ENCODE measurements at regions not wholly inside any gene's neighbourhood (a gene's known extent, or its start where the extent isn't known, plus 50 kb on each side); places are given as distances from the start of the nearest gene placed in this dataset.

DNA sequence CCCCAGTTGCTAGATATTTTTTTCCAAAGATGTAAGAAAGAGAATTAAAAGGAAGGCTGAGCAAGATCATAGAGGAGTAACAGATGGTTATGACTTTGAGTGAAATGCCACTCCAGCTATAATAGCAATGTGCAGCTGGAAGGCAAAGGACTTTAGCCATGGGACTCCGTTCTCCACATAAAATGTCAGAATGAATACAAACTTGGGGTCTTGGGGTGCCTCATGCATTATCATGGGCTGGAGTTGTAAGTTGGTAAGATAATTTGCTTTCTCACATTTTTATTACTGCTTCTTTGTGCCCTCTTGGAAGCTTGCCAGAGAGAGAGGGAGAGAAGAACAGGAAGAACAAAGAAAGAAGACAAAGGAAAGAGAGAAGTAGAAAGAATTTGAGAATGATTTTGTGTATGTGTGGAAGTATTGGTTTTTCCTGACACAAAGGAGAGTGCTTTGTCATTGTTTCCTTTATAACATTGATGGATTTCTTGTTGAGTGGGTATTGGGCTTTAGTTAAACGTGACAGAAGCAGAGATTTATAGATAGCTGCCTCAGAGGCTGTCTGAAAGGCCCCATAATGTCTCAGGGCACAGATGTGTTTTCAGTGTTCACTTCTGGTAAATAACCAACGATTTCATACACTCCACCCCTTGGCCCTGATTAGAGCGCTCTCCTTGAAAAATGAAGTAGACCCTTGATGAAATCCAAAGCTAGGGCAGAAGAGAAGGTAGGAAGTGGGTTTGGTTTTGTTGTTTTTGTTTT is 715.3 kb downstream of the NR2F2 start:
- no peak for DNase-seq

DNA sequence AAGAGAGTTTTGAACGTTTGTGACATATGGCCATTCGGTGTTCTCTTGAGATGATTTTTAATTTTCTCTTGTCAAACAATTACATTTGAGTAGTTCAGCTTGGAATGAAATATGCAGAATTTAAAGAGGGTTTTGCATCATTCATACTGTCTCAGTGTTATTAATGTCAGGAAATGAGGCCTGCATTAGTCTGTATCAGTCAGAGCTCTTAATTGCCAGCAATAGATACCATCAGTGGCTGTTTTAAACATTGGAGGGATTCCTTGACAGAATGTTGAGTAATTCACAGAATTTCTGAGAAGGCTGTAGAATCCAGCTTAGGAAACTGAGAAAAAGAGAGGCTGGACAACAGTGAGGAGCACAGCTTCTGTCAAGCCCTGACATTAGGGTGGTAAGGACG is 722.0 kb downstream of the NR2F2 start:
- no peak for DNase-seq

DNA sequence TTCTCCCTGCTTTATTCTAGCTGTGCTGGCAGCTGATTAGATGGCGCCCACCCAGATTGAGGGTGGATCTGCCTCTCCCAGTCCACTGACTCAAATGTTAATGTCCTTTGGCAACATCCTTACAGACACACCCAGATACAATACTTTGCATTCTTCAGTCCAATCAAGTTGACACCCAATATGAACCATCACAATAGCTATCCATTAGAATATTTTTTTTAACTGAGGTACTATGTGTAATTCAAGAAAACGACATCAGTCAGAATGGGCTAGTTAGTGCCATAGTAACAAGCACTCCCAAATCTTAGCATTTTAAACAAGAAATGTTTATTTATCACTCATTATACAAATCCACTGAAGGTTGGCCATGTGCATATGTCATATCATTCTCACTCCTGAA is 723.1 kb downstream of the NR2F2 start:
- DNase-seq = no peak

DNA sequence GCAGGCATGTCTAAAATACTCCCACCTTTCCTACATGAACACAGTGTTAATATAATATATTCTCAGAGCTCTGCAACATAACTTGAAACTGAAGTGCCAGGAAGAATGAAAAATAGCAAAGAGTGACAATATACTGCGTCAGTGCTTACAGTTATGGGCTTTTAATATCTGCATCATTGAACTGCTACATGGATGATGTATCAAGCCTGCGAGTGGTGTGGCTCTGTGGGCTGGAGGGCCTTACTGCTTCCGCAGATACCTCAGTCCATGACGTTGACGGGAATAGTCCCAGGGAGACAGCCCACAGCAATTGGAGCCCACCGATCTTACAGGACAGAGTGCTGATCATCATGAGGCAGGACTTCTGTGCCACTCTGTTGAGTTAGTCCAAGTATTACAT is 727.0 kb downstream of the NR2F2 start:
- no peak for DNase-seq

DNA sequence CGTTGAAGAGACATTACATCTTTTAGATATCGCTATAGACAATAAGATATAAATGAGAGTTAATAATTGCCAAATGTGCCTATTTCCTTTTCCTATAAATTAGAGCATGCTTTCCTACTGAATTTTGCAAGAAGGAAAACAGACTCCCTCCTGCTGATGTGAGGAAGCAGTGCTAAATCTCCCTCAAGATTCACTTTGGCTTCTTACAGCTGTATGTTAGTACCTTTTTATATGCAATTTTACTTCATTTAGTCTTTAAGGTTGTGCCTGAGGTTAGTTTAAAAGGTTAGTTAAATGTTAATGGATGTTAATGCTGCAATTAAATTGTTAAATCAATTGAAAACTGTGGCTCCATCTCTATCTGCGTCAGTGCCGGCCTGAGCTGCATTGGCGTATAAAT is 728.8 kb downstream of the NR2F2 start:
- DNase-seq = no peak

DNA sequence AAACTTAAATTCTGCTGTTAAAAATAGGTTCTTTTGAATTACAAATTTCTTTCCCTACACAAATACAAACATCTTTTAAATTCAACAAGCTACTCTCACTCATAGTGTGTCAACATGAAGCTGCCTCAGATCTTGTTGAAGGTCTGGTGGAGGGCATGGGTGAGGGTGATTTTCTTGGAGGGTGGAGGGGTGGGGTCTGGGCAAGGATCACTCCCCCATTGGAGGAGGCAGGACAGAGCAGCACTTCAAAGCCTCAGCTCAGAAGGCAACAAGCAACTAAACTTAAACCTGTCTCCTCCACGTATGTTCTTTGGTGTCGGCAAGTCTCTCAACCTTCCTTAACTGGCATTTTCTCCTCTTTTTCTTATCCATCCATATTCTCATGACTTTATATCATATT is 730.9 kb downstream of the NR2F2 start:
- no peak for DNase-seq

DNA sequence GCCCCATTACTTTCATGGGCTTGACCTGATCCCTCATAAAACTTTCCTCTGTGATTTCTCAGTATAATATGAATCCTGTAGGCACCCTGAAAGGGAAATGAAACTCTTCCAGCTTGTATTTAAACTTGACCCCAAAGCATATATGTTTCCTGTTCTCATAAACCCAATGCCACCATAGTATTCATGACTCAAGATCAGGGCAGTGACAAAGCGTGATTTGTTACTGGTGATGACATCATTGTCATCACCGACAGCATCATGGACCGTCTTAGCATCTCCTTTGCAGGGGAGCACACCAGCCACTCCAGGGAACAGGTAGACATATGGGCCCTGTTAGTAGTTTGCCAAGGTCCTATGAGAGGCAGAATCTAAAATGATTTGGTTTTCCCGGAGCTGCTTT is 741.2 kb downstream of the NR2F2 start:
- no peak for DNase-seq

DNA sequence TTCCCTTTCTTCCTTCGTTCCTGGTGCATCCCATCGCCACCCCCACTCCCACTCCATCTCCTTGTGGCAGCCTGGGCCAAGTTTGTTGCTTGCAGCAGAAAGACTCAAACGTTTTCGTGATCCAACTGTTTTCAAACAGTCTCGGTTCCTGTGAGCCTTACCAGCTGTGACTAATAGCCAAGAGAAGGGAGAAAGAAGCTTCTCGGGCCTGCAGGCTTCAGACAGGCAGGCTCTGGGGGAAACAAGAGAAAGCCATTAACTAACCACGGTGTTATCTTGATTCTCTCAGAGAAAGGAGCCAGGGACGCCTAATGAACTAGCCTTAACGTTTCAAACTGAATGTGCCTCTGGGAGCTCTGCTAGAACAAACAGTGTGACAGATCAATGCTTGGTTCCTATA is 742.0 kb downstream of the NR2F2 start:
- no peak for DNase-seq

DNA sequence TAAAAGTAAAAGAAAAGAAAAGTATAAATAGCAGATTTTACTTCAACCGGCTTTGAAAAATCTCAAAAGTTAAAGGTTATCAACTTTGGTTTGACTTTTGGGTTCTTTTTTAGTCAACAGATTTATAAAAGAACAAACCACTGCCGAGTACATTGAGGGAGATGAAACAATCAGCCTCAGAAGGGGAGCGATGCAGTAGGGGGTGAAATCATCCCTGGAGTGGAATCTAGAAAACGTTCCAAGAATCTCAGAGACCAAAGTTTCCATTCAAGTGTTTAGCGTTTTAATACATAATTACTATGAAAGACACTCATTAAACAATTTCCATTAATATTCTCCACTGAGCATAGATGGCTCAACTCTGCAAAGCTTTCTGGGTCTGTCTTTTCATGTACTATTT is 745.5 kb downstream of the NR2F2 start:
- no peak for DNase-seq

DNA sequence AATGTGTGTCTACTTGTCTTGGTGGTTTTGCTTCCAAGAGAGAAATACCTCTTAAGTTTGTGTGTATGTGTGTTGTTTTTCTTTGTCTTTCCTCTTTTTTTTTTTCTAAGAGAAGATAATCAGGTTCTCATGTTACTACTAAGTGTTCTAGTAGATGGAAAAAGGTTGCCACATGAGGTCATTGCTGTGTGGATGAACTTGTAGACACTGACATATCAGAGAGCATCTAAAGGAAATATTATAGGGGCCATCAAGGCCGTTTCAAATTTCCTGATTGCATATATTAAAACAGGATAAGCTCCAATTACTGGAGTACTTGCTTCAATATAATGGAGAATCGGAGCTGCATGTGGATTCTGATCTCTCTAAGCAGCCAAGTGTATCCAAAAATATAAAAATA is 747.5 kb downstream of the NR2F2 start:
- DNase-seq = no peak

DNA sequence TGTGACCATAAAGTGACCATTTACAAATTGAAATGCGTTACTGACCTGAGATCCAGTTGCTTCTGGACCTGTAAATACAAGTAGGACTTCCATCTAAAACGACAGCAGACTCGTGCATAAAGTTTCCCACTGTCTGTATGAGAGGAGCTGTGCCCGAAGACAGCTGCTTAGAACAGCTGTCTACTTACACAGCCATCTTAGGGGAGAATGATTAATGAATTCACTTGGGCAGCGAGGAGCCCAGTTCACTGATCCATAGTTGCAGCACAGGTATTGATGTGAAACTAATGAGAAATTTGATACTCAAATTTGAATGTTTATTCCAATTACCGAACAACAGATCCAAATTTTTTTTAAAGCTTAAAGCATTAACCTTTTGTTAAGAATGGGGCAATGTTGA is 748.1 kb downstream of the NR2F2 start:
- DNase-seq = no peak

DNA sequence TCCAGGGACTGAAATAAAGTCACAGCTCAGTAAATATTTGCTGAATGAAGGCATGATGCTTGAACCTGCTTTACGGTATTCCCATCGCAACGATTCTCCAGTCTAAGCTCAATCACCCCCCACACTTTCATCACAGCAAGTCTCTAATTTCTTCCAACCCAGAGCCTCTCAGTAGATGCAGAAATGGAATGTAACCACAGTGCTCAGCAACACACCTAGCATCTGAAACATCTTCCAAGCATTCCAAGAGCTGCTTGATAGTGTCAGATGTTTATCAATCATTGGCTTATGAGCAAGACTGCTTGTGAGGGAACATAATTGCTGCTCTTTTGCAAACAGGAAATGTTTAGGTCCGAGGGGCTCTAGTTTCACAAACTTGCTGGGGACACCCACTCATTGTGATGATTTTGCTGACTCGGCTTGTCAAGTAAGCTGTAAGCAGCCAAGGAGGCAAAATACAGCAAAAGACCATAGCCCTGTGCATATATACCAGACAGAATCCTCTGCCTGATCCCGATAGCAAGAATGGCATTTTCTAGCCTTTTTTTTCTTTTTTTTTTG is 751.2 kb downstream of the NR2F2 start:
- no peak for DNase-seq

DNA sequence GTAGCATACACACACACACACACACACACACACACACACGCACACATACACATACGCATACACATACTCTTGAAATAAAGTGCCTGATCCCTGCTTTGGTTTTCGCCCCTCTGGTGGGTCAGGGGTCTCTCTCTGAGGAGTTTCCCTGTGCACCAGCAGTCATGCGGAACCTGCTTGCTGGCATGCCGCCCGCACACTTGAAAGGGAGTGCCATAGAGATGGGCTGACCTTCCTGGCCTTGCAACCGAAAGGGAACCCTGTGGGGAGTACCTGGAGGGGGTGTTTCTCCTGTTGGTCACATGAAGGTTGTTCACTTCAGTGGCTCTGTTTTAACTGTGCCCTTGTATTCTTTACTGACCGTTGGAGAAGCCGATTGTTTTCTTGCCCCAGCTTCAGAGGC is 752.3 kb downstream of the NR2F2 start:
- no peak for DNase-seq

DNA sequence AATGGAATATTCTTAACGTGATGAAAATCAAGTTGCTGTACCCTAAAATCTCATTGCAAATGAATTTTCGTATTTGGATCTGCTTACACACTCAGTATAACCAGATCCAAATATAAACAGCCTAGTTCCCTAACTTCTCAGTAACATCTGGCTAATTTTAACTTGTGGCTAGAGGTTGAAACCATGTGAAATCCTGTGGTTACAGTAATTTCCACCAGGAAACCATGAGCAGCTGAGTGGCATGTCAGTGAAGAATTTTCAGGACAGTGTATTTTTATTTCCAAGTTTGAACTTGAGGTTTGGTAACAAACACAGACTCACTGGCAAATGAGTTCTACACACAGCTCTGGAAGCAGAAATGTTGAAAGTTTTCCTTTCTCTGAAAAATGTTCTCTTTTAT is 754.1 kb downstream of the NR2F2 start:
- DNase-seq = no peak

DNA sequence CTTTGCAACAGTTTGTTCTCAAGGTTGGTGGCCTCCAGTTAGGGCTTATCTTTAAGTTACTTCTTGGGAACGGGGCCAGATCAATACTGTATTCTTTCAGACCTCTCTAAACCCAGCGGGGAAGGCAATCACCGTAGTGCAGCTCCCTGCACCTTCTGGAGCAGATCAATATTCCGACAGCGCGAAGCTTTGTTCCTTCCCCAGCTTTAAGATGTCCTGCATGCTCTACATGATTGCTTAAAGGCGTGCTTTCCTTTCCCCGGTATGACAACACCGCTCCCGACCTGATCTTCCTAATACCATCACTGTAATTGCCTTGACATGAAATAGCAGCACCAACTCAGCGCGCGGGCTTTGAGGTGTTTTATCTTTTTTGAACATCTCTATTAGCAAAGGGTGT is 755.2 kb downstream of the NR2F2 start:
- DNase-seq = no peak

DNA sequence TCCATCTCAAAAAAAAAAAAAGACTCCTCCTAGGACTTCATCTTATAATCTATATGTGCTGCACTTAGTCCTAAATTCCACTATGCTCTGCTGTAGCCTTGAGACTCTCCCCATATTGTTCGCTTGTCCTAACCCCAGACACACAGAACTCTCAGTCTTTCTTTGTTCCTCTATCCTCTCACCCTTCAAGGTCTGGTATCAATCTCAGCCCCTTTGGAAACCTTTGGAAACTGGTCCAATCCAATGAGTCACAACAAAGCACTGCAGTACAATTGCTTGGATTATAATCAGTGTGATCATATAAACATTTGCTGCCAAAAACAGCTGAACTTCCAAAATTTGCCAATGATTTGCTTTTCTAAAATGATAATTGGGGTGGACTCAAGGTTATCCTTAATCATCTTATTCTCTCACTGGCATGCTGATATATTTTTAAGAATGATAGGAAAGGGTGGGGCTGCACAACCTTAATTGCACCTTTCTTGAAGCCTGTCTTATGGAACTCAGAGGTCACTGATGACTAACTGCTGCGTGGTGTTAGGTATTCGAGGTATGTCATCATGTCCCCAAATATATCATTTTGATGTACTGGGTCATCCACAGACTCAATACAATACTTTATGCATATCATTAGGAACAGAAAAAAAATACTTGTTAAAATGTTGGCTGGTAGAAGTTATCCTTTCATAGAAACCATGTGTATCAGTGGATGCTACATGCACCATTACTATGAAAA is 756.7 kb downstream of the NR2F2 start:
- no peak for DNase-seq

DNA sequence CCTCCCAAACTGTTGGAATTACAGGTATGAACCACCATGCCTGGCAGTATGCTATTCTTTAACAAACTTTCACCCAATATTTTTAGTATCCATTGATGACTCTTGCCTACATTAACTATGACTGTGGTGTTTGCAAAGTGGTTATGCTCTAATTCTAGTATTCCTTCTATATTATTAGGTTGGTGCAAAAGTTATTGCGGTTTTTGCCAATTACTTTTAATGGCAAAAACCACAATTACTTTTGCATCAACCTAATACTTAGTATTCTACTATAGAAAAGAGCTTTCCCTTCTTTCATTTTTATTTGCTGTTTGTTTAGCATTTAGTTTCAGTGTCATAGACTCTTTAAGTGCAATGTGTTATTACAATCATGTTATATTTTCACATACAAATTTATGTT is 760.6 kb downstream of the NR2F2 start:
- no peak for DNase-seq

DNA sequence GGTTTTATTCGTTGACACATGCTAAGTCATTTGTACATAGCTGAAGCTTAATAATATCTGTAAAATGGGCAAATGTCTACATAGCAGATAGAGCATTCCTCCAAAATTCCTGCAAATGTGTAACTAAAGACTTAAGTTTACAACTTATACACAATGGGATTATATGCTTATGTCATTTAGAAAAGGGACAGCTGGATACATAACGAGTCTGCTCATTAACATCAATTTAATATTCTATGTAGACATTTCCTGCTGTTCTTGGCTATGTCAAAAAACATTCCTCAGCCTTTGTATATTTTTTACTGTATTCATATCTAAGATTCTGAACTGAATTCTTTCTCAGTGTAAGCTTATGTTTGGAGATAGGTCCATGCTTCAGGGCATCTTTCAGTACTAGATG is 762.2 kb downstream of the NR2F2 start:
- DNase-seq = no peak

DNA sequence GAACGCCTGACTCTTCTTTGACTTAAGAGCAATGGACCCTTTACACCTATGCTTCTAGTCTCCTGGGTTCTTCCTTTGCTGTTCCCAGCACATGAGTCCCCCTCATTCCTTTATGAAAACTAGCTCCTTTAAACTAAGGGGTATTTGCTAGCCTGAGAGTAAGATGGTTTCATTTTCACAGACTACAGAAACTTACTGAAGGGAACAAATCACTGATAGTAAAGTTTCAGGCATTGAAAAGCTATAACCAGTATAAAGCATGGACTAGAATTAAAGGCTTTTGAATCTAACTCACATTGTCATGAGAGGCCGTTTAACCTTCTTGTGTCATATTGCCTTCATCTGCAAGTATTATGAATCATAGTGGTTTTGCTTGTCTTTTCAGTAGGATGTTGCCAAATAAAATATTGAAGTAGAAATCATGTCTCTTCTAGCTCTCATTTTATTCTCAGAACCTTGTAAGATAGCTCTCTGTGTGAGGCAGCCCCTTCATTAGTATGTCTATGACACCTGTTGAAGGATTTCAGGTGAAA is 765.9 kb downstream of the NR2F2 start:
- DNase-seq = no peak

DNA sequence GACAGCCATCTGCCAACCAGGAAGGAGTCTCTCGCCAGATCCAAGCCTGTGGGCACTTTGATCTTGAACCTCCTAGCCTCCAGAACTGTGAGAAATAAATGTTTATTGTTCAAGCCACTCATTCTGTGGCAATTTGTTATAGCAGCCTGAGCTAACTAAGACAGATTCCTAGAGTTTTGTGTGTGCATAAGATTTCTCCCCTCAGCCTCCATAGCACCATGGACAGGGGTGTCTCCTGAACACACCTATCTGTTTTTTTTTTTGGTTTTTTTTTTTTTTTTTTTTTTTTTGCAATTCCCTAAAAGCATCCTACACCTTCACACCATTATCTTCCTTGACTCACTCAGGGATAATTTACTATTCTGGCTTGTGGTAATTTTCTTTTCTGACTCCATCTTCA is 768.5 kb downstream of the NR2F2 start:
- no peak for DNase-seq

DNA sequence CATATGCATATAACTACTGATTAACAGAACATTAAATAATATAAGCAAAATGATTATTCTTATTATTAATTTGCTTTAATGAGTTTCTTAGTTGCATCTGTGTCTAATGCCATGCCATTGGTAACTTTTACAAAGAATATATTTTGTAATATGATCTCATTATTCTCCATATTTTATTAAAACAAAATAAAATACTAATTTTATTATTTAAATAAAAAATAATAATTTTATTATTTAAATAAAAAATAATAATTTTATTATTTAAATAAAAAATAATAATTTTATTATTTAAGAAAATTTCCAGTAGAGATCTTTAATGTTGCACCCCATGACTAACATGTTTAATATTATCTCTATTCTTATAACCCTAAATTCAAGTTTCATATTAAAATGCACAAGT is 771.1 kb downstream of the NR2F2 start:
- DNase-seq = no peak

DNA sequence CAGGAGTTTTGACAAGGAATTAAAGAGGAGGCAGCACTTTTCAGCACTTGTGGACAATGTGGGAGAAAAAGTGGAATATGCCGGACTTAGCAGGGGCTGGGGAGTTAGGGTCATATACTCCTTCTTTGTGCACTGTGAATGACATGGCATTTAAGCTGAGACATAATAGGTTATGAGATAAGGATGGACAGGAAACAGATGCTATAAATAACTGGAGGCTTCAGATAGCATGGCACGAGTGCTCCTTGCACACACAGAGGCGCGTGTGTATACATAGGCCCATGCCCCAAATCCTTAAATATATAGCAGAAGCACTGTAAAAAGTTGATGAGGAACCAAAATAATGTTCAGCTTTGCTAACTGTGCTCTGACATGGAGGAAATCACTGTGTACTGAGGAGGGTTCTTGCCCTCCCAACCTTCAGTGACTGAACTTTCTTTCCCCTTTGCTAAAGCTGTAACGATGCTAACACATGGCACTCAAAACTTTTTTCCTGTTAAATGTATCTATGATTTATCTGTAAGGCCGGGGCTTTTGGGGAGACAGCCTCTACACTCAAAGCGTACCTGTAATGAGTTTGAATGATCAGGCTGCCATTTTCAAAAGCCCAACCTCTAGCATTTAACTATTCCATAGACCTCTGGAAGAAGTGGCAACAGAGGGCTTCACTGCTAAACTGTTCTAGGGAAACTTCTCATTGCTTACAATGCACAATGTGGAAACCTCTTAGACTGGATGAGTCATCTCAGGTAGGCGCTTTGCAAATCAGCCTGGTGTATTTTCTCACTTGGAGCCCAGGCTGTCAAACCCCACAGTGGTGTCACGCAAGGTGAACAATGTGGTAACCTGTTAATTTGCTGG is 784.6 kb downstream of the NR2F2 start:
- DNase-seq = no peak

DNA sequence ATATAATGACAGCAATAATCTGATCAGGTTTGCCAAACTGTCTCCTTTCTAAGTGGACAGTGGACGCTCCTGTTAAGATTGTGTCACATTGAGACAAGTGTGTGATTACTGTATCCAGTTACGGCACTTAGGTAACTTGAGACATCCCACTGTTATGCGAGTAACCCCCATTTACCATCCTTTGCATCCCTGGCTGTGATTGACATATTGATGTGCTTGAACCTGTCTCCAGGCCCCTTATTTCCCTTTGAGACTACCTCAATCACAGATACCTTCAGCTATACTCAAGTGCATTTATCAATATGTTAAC is 785.2 kb downstream of the NR2F2 start:
- DNase-seq = peak; percentile 1

DNA sequence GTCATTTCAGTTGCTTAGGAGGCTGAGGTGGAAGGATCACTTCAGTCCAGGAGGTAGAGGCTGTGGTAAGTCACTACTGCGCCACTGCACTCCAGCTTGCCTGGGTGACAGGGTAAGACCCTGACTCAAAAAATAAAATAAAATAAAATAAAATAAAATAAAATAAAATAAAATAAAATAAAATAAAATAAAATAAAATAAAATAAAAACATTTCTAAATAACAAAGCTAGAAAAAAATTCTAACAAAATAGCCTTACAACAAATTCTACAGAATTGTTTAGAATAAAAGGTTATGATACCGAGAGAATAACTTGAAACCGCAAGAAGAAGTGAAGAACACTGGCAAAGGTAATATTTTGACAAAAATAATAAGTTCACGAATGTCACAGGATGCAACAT is 794.3 kb downstream of the NR2F2 start:
- no peak for DNase-seq
